Tibial nerve (tissue), 4 donors: ENCODE measurements at regions not wholly inside any gene's neighbourhood (a gene's known extent, or its start where the extent isn't known, plus 50 kb on each side); places are given as distances from the start of the nearest gene placed in this dataset.

Experiments
- EP300 ChIP-seq, 2 donors: sonication (generic); formaldehyde crosslinking; IDR thresholded peaks; one replicate each; pipeline ENCODE4 v1.6.1; 2017; ENCODE audit warnings: antibody characterized with exemption in 2 of 2, mild to moderate bottlenecking in 1 of 2
- POLR2A ChIP-seq, 2 donors: fragments of 450-650 bp; IDR thresholded peaks; one replicate each; pipeline ENCODE4 v1.6.1; 2017; ENCODE audit warnings: antibody characterized with exemption in 2 of 2, mild to moderate bottlenecking in 2 of 2, moderate library complexity in 2 of 2
- TF ChIP-seq, protein P1 (sequence below), 5 experiments: fragments of 200-600 bp in 3 of 5; fragments of 450-650 bp in 2 of 5; sonication (generic) in 3 of 5; IDR thresholded peaks; one replicate each; pipeline ENCODE4 v1.5.1; 2016 to 2019; ENCODE audit warnings: antibody characterized with exemption in 5 of 5, mild to moderate bottlenecking in 3 of 5, moderate library complexity in 2 of 5

DNA sequence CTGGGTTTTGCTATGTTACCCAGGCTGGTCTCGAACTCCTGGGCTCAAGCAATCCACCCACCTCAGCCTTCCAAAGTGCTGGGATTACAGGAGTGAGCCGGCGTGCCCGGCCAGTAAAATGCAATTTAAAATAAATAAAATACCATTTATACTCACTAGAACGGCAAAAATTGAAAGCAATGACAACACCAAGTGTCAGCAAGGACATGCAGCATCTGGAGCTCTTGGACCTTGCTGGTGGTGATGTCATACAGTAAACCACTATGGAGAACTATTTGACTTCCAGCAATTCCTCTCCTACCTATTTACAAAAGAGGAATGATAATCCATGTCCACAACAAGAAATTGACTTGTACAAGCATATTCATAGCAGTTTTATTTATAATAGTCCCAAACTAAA, 105.7 kb upstream of the PHACTR1 start:
- TF ChIP-seq, protein P1, sequence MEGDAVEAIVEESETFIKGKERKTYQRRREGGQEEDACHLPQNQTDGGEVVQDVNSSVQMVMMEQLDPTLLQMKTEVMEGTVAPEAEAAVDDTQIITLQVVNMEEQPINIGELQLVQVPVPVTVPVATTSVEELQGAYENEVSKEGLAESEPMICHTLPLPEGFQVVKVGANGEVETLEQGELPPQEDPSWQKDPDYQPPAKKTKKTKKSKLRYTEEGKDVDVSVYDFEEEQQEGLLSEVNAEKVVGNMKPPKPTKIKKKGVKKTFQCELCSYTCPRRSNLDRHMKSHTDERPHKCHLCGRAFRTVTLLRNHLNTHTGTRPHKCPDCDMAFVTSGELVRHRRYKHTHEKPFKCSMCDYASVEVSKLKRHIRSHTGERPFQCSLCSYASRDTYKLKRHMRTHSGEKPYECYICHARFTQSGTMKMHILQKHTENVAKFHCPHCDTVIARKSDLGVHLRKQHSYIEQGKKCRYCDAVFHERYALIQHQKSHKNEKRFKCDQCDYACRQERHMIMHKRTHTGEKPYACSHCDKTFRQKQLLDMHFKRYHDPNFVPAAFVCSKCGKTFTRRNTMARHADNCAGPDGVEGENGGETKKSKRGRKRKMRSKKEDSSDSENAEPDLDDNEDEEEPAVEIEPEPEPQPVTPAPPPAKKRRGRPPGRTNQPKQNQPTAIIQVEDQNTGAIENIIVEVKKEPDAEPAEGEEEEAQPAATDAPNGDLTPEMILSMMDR (IDR thresholded peaks at IDR 0.05): no peak
- TF ChIP-seq POLR2A (IDR thresholded peaks at IDR 0.05) (no peak), EP300 (IDR thresholded peaks at IDR 0.05) (no peak)
